DMS 273 (cell line): ENCODE measurements at regions not wholly inside any gene's neighbourhood (a gene's known extent, or its start where the extent isn't known, plus 50 kb on each side); places are given as distances from the start of the nearest gene placed in this dataset.

Experiments used
- DNase-seq: peaks from one replicate; lab custom pipeline; 2025; ENCODE audit not compliant: unreplicated experiment; lab: John Stamatoyannopoulos, UW

DNA sequence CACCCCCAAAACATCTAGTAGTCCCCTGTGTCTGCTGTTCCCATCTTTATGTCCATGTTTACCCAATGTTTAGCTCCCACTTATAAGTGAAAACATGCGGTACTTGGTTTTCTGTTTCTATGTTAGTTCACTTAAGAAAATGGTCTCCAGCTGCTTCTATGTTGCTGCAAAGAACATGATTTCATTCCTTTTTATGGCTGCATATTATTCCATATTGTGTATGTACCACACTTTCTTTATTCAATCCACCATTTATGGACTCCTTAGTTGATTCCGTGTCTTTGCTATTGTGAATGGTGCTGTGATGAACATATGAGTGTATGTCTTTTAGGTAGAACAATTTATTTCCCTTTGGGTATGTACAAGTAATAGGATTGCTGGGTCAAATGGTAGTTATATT is 51.2 kb downstream of the GRK7 start:
- DNase-seq: no peak

DNA sequence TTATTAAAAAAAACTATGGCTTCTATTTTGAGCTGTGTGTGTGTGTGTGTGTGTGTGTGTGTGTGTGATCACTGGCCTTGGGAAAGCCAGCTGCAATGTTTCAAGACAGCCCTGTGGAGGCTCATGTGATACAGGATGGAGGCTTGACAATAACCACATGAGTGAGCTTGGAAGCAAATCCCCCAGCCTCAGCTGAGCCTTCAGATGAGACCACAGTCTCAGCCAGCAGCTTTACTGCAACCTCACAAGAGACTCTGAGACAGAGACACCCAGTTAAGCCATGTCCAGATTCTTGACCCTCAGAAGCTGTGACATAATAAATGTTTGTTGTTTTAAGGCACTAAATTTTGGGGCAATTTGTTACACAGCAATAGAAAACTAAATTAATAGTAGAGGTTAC is 52.5 kb downstream of the GRK7 start:
- no peak for DNase-seq

DNA sequence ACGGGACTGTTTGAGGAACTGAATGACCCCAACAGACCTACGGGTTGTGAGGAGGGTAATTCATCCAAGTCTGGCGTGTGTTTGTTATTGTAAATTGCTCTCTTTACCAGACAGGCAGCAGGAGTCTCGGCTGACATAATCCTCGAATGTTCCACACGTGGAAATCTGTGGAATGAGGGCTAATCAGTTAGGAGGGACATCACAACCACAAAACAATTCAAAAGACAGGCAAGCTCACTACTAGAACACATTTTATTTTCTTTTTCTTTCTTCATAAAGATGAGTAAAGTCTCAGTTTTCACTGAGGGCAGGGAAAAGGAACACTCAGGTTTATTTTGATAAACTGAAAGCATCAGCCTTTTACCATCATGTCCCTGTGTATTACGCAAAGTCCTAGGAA is 53.8 kb downstream of the GRK7 start:
- no peak for DNase-seq

DNA sequence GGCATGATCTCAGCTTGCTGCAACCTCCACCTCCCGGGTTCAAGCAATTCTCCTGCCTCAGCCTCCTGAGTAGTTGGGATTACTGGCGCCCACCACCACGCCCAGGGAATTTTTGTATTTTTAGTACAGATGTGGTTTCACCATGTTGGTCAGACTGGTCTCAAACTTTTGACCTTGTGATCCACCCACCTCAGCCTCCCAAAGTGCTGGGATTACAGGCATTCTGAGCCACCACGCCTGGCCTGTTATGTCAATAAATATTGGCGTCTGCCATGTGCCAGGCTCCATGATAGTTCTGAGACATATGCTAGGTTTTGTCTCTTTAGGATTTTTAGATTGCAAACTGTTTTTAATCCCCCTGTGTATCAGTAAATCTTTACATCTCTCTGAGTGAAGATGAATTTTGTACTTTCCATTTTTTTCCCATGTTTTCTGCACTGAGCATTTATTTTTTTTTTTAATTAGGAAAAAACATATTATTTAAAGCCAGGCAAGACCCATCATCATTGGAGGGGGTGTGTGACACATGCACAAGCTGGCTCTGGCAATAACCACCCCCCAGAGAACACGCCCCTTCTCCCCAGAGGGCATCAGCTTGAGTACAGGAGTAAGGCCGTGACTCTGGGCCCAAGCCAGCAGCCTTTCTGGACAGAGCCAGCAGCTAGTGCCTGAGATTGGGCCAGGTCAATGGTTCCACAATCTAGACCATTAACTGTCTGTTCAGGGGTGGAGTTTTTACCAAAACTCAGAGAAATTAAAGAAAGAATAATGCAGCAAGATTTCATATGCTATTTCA is 51.0 kb upstream of the ATP1B3 start:
- peak; percentile 81 for DNase-seq
